Adrenal gland (tissue), 9 donors: ENCODE measurements at regions not wholly inside any gene's neighbourhood (a gene's known extent, or its start where the extent isn't known, plus 50 kb on each side); places are given as distances from the start of the nearest gene placed in this dataset.

Source experiments
- DNase-seq, 7 donors: peaks; one replicate each; pipeline ENCODE4 v3.0.0-alpha.2; 2019 to 2020
- H3K27ac ChIP-seq, 5 donors: fragments of 200-600 bp; sonication (generic) in 4 of 5; 1 replicate in 3 of 5; 2 replicates in 2 of 5; pipeline versions ENCODE4 v1.5.1 to v1.8.0; 2016 to 2020; ENCODE audit warnings: mild to moderate bottlenecking in 1 of 5
- H3K27me3 ChIP-seq: fragments of 200-600 bp; 2 replicates; pipeline ENCODE4 v1.8.0; 2021
- H3K36me3 ChIP-seq, 2 donors: fragments of 200-600 bp; replicated peaks in 1 of 2; 1 replicate in 1 of 2; 2 replicates in 1 of 2; pipeline versions ENCODE4 v1.5.1 to v1.8.0; 2018 to 2022
- H3K4me1 ChIP-seq, 2 donors: fragments of 200-600 bp; replicated peaks in 1 of 2; 1 replicate in 1 of 2; 2 replicates in 1 of 2; pipeline versions ENCODE4 v1.5.1 to v1.8.0; 2018 to 2021
- H3K4me3 ChIP-seq, 4 donors: fragments of 200-600 bp; sonication (generic) in 3 of 4; one replicate each; pipeline ENCODE4 v1.5.1; 2016 to 2018
- H3K9me3 ChIP-seq, 3 donors: fragments of 200-600 bp; sonication (generic) in 1 of 3; replicated peaks in 1 of 3; 1 replicate in 2 of 3; 2 replicates in 1 of 3; pipeline versions ENCODE4 v1.5.1 to v1.8.0; 2016 to 2021
- POLR2A ChIP-seq, 2 donors: fragments of 450-650 bp; IDR thresholded peaks; one replicate each; pipeline ENCODE4 v1.6.1; 2017; ENCODE audit warnings: antibody characterized with exemption in 2 of 2, mild to moderate bottlenecking in 2 of 2, moderate library complexity in 1 of 2
- WGBS, 4 donors: extraction: QIAGEN DNeasy Blood & Tissue Kit in 2 of 4; methylation state at CpG; one replicate each; pipeline versions ENCODE4 v1.1.5 to v1.1.7; 2013 to 2017; 5-methylcytosine and 5-hydroxymethylcytosine counted together
- intact Hi-C, 2 donors: fragments of 100-400 bp; cut with DNase I; formaldehyde crosslinking; loops; one replicate each; pipeline versions ENCODE4 v1.14.1 to v1.15.0; 2022 to 2023
- TF ChIP-seq, protein P1 (sequence below), 6 experiments: fragments of 450-650 bp in 4 of 6; fragments of 200-600 bp in 2 of 6; sonication (generic) in 1 of 6; IDR thresholded peaks; 1 replicate in 5 of 6; 2 replicates in 1 of 6; pipeline versions ENCODE4 v1.5.1 to v1.8.0; 2016 to 2021; ENCODE audit warnings: antibody characterized with exemption in 6 of 6, mild to moderate bottlenecking in 2 of 6, moderate library complexity in 1 of 6
- donor health status: healthy with polysubstance abuse.
- donor health status: Bipolar disorder and iron deficiency.
- donor health status: DM: yes; HTN: yes; CAD: no.
- donor health status: DM: no; HTN: no; CAD: no.
- donor health status: DM: no; HTN: no; CAD: no.

DNA sequence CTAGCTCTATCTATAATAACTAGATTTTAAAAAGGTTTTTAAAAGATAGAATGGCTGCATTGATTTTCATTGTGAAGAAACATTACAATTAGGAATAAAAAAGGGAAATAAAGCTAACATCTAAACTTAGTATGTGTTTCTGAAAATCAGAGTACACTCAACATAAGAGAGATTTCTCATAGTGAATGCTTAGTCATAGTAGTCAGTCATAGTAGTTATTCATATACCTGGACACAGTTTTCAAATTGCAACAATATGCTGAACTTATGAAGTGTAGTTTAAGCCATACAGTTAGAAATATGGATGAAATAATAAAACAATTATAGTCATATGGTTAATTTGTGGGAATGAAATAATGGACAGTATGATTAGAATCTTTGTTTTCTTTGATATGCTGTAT, 273.0 kb upstream of the CTNND2 start:
- Histone ChIP-seq H3K9me3 (no peaks in the 10 kb centered on the region), H3K27ac (no peak overlapping the region), H3K27me3 (no peaks in the 10 kb centered on the region), H3K4me3 (no peak overlapping the region), H3K36me3 (no peaks in the 10 kb centered on the region), H3K4me1 (no peaks in the 10 kb centered on the region)
- TF ChIP-seq POLR2A (IDR thresholded peaks at IDR 0.05), result no peak
- TF ChIP-seq, protein P1, sequence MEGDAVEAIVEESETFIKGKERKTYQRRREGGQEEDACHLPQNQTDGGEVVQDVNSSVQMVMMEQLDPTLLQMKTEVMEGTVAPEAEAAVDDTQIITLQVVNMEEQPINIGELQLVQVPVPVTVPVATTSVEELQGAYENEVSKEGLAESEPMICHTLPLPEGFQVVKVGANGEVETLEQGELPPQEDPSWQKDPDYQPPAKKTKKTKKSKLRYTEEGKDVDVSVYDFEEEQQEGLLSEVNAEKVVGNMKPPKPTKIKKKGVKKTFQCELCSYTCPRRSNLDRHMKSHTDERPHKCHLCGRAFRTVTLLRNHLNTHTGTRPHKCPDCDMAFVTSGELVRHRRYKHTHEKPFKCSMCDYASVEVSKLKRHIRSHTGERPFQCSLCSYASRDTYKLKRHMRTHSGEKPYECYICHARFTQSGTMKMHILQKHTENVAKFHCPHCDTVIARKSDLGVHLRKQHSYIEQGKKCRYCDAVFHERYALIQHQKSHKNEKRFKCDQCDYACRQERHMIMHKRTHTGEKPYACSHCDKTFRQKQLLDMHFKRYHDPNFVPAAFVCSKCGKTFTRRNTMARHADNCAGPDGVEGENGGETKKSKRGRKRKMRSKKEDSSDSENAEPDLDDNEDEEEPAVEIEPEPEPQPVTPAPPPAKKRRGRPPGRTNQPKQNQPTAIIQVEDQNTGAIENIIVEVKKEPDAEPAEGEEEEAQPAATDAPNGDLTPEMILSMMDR (IDR thresholded peaks at IDR 0.05), result no peak
- DNase-seq, result no peak
- intact Hi-C loops, result no loop called here

DNA sequence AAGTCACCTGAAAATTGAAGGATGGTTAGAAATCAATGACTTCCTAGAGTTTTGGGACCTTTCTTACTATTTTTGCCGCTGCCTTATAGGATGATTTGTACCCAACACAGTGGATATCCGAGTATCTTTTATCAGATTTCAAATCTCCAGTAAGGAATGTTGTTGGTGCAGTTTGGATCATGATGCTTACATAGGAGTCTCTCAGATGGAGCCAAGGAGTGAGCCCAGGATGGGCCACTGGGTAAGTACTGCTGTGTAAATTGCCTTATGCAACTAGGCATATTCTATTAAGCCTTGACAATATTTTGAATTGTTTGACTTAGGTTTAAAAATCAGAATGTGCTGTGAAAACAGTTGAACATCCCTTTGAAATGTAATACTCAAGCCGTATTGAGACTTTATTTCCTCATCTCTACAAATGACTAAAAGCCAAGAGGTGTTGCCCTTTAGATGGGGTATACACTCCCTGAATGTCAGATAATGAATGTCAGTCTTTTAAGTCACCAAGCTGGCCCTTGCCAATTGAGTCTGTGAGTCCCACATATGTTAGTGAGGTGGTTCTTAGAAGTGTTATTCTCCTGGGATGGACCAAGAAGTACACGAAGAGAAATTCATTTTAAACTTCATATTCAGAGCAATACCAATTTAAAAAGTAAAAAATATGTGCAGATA, 271.8 kb upstream of the CTNND2 start:
- Histone ChIP-seq H3K36me3 (no peaks in the 10 kb centered on the region), H3K4me1 (no peaks in the 10 kb centered on the region), H3K27me3 (no peaks in the 10 kb centered on the region), H3K4me3 (no peak overlapping the region), H3K9me3 (no peaks in the 10 kb centered on the region), H3K27ac (no peak overlapping the region)
- WGBS, 4 donors, result 34 to 58% (median 37%) methylated on average over 4 of the region's 4 CpGs
- DNase-seq, result no peak
- TF ChIP-seq, protein P1 (IDR thresholded peaks at IDR 0.05), result no peak
- no peak for TF ChIP-seq POLR2A (IDR thresholded peaks at IDR 0.05)
- intact Hi-C loops, result no loop called here

DNA sequence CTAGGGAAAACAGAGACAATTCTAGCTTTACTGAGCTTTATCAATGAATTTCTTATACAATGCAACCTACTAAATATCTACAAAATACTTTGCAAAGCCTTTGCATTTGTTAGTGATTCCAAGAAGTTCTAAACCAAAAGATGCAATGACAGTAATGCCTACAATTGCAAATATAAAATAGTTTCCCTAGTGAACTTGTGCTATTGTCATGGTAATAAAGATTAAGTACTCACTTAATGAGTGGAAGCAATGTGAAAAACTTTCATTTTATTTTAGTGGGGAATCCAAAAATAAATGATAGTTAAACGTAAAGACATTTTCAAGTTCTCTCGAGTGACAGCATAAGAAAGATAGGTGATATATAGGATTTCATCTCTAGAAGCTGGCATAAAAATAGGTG, 270.5 kb upstream of the CTNND2 start:
- Histone ChIP-seq H3K4me3 (no peak overlapping the region), H3K27ac (no peak overlapping the region), H3K27me3 (no peaks in the 10 kb centered on the region), H3K9me3 (no peaks in the 10 kb centered on the region), H3K36me3 (no peaks in the 10 kb centered on the region), H3K4me1 (no peaks in the 10 kb centered on the region)
- intact Hi-C loops, result no loop called here
- DNase-seq, result no peak
- WGBS, 4 donors, result 45 to 50% (median 48%) methylated on average over 2 of the region's 2 CpGs
- TF ChIP-seq, protein P1 (IDR thresholded peaks at IDR 0.05), result no peak
- no peak for TF ChIP-seq POLR2A (IDR thresholded peaks at IDR 0.05)

DNA sequence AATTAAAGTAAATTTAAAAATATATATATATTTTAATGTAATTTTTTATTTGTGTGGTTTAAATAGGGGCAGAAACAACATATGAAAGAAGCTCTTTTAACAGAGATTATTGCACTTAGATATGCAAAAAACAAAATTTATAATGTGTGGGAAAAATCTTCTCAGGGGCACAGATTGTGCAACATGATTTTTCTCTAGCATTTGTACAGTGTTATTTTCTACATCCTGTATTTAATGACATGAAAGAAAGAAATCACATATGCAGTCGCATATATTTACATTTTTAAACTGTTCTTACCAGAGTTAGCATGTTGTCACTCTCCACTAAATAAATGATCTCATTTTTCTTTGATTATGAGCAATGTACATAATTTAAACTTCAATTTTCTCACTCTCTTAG, 265.3 kb upstream of the CTNND2 start:
- Histone ChIP-seq H3K36me3 (no peaks in the 10 kb centered on the region), H3K4me3 (no peak overlapping the region), H3K4me1 (no peaks in the 10 kb centered on the region), H3K9me3 (no peaks in the 10 kb centered on the region), H3K27ac (no peak overlapping the region), H3K27me3 (no peaks in the 10 kb centered on the region)
- intact Hi-C loops, result no loop called here
- WGBS, 4 donors, result 45 to 54% (median 50%) methylated on average over 1 of the region's 1 CpG
- TF ChIP-seq POLR2A (IDR thresholded peaks at IDR 0.05), result no peak
- TF ChIP-seq, protein P1 (IDR thresholded peaks at IDR 0.05), result no peak
- no peak for DNase-seq
